ENCODE measurements at regions not wholly inside any gene's neighbourhood (a gene's known extent, or its start where the extent isn't known, plus 50 kb on each side); places are given as distances from the start of the nearest gene placed in this dataset.

DNA sequence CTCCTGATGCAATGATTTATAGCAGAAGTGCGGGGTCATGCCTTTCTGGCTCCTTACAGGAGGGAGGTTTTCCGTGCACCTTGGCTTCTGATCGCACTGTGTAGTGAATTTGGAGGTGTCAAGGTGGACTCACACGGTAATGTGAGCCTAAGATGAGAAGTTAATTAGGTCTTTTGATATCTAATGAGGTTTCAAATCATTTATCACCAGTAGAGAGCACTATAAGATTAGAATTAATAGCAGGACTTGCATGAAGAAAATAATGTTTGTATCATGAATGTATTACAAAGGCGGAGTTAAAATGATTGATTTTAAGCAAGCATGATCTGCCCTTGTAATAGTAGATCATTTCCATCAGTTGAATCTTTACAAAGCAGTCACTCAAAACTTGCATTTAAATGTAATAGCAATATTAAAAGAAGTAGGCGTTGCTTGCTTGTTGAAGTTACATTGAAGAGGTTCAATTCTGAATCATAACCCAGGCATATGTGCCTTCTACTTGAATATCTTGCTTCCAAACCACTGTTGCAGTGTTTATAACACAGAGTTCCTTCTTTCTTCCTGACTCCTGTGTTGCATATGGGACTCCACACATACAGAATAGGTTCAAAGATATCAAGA, 152.1 kb downstream of the FMR1NB start:
- Histone ChIP-seq H3K27me3 (replicated peaks; ENCODE audit: insufficient read depth) (no peaks in the 10 kb centered on the region), H3K9me3 (no peaks in the 10 kb centered on the region), H3K36me3 (no peaks in the 10 kb centered on the region), H3K4me1 (ENCODE audit: control insufficient read depth in 1 of 2, low read depth in 2 of 2) (no peaks in the 10 kb centered on the region), H3K27ac (no peak overlapping the region), H3K4me3 (no peak overlapping the region)
- TF ChIP-seq, protein P1, sequence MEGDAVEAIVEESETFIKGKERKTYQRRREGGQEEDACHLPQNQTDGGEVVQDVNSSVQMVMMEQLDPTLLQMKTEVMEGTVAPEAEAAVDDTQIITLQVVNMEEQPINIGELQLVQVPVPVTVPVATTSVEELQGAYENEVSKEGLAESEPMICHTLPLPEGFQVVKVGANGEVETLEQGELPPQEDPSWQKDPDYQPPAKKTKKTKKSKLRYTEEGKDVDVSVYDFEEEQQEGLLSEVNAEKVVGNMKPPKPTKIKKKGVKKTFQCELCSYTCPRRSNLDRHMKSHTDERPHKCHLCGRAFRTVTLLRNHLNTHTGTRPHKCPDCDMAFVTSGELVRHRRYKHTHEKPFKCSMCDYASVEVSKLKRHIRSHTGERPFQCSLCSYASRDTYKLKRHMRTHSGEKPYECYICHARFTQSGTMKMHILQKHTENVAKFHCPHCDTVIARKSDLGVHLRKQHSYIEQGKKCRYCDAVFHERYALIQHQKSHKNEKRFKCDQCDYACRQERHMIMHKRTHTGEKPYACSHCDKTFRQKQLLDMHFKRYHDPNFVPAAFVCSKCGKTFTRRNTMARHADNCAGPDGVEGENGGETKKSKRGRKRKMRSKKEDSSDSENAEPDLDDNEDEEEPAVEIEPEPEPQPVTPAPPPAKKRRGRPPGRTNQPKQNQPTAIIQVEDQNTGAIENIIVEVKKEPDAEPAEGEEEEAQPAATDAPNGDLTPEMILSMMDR (IDR thresholded peaks at IDR 0.05) = no peak
- no peak for DNase-seq (ENCODE audit: low spot score)
- no peak for ATAC-seq (ENCODE audit: insufficient number of reproducible peaks, low FRiP score, low read depth)

DNA sequence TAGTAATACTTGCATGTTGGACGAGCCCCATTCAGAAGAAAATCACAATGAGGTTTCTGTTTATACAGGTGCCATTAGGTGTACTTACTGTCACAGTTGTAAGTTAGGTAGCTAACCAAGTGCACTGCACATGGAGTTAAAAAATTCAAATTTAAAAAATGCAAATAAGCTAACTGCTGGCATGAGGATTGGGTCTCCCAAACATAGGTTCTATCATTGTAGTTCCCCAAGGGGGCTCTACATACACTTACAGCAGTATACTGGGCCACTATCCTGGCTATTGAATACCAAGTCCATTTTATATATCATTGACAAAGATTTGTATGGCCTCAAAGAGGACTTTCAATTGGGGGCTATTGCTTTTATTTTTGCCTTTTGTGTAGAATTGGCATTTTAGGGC, 153.4 kb downstream of the FMR1NB start:
- DNase-seq (ENCODE audit: low spot score) (no peak), ATAC-seq (ENCODE audit: insufficient number of reproducible peaks, low FRiP score, low read depth) (no peak)
- H3K27me3 ChIP-seq (replicated peaks; ENCODE audit: insufficient read depth) = no peaks in the 10 kb centered on the region
- no peak overlapping the region for H3K4me3 ChIP-seq
- no peak overlapping the region for H3K27ac ChIP-seq
- TF ChIP-seq, protein P1 (IDR thresholded peaks at IDR 0.05) = no peak
- H3K36me3 ChIP-seq = no peaks in the 10 kb centered on the region
- no peaks in the 10 kb centered on the region for H3K4me1 ChIP-seq (ENCODE audit: control insufficient read depth in 1 of 2, low read depth in 2 of 2)
- no peaks in the 10 kb centered on the region for H3K9me3 ChIP-seq

DNA sequence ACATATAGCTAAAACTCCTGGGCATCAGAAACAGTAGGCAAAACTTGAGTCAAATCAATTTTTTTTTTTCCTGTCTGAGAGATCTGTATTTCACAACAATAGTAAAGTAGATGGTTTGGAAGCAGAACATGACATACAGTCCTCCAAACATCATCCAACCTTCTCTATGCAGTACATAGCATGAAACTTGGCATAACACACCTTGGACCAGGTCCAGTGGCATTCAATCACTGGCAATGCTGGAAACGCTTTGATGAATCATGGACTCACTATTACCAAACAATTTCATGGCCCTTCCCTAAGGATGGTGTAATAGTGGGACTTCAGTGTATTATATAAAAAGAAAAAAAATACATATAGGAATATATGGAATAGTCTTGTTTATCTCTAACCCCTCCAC, 154.6 kb downstream of the FMR1NB start:
- DNase-seq (ENCODE audit: low spot score) (no peak), ATAC-seq (ENCODE audit: insufficient number of reproducible peaks, low FRiP score, low read depth) (no peak)
- Histone ChIP-seq H3K4me1 (ENCODE audit: control insufficient read depth in 1 of 2, low read depth in 2 of 2) (no peaks in the 10 kb centered on the region), H3K36me3 (no peaks in the 10 kb centered on the region), H3K27ac (no peak overlapping the region), H3K4me3 (no peak overlapping the region), H3K27me3 (replicated peaks; ENCODE audit: insufficient read depth) (no peaks in the 10 kb centered on the region), H3K9me3 (no peaks in the 10 kb centered on the region)
- TF ChIP-seq, protein P1 (IDR thresholded peaks at IDR 0.05) = no peak

DNA sequence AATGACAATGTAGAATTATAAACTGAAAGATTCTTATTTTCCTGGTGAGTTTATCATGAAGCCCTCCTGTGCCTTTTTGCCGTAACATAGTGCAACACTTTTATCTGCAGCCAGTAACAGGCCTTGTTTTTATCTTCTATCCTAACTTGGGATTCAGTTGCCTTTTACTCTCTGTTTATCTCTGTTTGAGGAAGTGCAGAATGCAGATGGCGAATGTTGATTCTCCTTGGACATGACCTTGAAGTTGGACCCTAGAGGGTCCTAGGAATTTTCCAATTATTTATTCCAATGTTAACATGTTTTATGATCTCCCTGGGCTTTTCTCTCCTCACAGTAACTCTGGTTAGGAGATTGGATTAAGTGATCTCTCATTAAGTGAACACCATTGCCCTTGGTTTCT, 165.0 kb downstream of the FMR1NB start:
- H3K9me3 ChIP-seq = no peaks in the 10 kb centered on the region
- ATAC-seq (ENCODE audit: insufficient number of reproducible peaks, low FRiP score, low read depth) (no peak), DNase-seq (ENCODE audit: low spot score) (no peak)
- no peak overlapping the region for H3K27ac ChIP-seq
- H3K4me1 ChIP-seq (ENCODE audit: control insufficient read depth in 1 of 2, low read depth in 2 of 2) = no peaks in the 10 kb centered on the region
- TF ChIP-seq, protein P1 (IDR thresholded peaks at IDR 0.05) = no peak
- no peaks in the 10 kb centered on the region for H3K36me3 ChIP-seq
- no peaks in the 10 kb centered on the region for H3K27me3 ChIP-seq (replicated peaks; ENCODE audit: insufficient read depth)
- H3K4me3 ChIP-seq = no peak overlapping the region

DNA sequence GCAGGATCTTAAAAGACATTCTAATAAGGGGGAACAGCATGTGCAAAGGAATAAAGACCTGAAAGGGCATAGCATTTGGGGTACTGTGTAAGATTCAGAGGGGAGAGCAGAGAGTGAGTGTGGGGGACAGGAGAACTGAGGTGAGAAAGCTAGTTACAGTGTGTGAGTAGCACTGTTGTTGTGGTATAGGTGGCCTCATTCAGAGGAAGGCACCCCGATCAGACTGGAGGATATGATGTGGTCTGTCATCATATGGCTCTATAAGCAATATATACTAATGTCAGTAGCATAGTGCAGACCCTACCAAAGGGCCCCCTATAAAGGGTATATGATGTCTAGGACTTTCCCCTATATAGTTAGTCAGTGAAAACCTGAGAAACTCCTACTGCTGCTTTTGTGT, 175.8 kb downstream of the FMR1NB start:
- Histone ChIP-seq H3K9me3 (no peaks in the 10 kb centered on the region), H3K4me3 (no peak overlapping the region), H3K27ac (no peak overlapping the region), H3K27me3 (replicated peaks; ENCODE audit: insufficient read depth) (no peaks in the 10 kb centered on the region), H3K4me1 (ENCODE audit: control insufficient read depth in 1 of 2, low read depth in 2 of 2) (no peaks in the 10 kb centered on the region), H3K36me3 (no peaks in the 10 kb centered on the region)
- ATAC-seq (ENCODE audit: insufficient number of reproducible peaks, low FRiP score, low read depth) (no peak), DNase-seq (ENCODE audit: low spot score) (no peak)
- TF ChIP-seq, protein P1 (IDR thresholded peaks at IDR 0.05) = no peak

All from thoracic aorta (tissue), 2 donors.